GM19455 (cell line): ENCODE measurements at regions not wholly inside any gene's neighbourhood (a gene's known extent, or its start where the extent isn't known, plus 50 kb on each side); places are given as distances from the start of the nearest gene placed in this dataset.
"Not testable (repeated sequence)": the region's sequence is repeated elsewhere in the genome, so short reads cannot be mapped to it uniquely, and the experiment has no call there.

Source experiments
- ATAC-seq: cut with Tn5 transposase; IDR thresholded peaks from one replicate; pipeline ENCODE4 v1.9.1; 2021; ENCODE audit not compliant: unreplicated experiment

GRCh38 chr18:27510036-27510633 is 325.0 kb upstream of the CHST9 start:
- not testable (repeated sequence) for ATAC-seq

- no peak for ATAC-seq
Observed at GRCh38 chr18:27501671-27502070, 316.6 kb upstream of the CHST9 start.

- ATAC-seq: no peak
Observed at GRCh38 chr18:27500531-27500930, 315.4 kb upstream of the CHST9 start.

- ATAC-seq: no peak
Observed at GRCh38 chr18:27497246-27497645, 312.1 kb upstream of the CHST9 start.

GRCh38 chr18:27493182-27493581 is 308.1 kb upstream of the CHST9 start:
- ATAC-seq: no peak

- ATAC-seq: no peak
Observed at GRCh38 chr18:27491772-27492171, 306.7 kb upstream of the CHST9 start.

GRCh38 chr18:27483276-27483675 is 298.2 kb upstream of the CHST9 start:
- no peak for ATAC-seq

- no peak for ATAC-seq
Observed at GRCh38 chr18:27478459-27478858, 293.4 kb upstream of the CHST9 start.

GRCh38 chr18:27473318-27473717 is 288.2 kb upstream of the CHST9 start:
- no peak for ATAC-seq

GRCh38 chr18:27467073-27467472 is 282.0 kb upstream of the CHST9 start:
- no peak for ATAC-seq

- no peak for ATAC-seq
Observed at GRCh38 chr18:27461957-27462356, 276.8 kb upstream of the CHST9 start.

- no peak for ATAC-seq
Observed at GRCh38 chr18:27449104-27449503, 264.0 kb upstream of the CHST9 start.

- ATAC-seq: no peak
Observed at GRCh38 chr18:27447930-27448329, 262.8 kb upstream of the CHST9 start.

GRCh38 chr18:27447451-27447881 is 262.4 kb upstream of the CHST9 start:
- no peak for ATAC-seq

- ATAC-seq: no peak
Observed at GRCh38 chr18:27430595-27430994, 245.5 kb upstream of the CHST9 start.

GRCh38 chr18:27428716-27429475 is 243.8 kb upstream of the CHST9 start:
- ATAC-seq: no peak

- ATAC-seq: no peak
Observed at GRCh38 chr18:27428120-27428519, 243.0 kb upstream of the CHST9 start.

- ATAC-seq: no peak
Observed at GRCh38 chr18:27423581-27423980, 238.5 kb upstream of the CHST9 start.

GRCh38 chr18:27419646-27420045 is 234.5 kb upstream of the CHST9 start:
- no peak for ATAC-seq

GRCh38 chr18:27415495-27415894 is 230.4 kb upstream of the CHST9 start:
- ATAC-seq: no peak

GRCh38 chr18:27414682-27415081 is 229.6 kb upstream of the CHST9 start:
- no peak for ATAC-seq

- ATAC-seq: no peak
Observed at GRCh38 chr18:27413495-27414401, 228.6 kb upstream of the CHST9 start.
